Neuronal stem cell (in vitro differentiated cells): ENCODE measurements at regions not wholly inside any gene's neighbourhood (a gene's known extent, or its start where the extent isn't known, plus 50 kb on each side); places are given as distances from the start of the nearest gene placed in this dataset.

Source experiments
- DNase-seq: peaks from one replicate; pipeline ENCODE4 v3.0.0-alpha.2; 2013; ENCODE audit warnings: low spot score
- H2AFZ ChIP-seq: one replicate; pipeline ENCODE4 v1.6.1; 2013; ENCODE audit warnings: mild to moderate bottlenecking, low read length, inconsistent platforms
- H2AK5ac ChIP-seq: 2 replicates; pipeline ENCODE4 v1.6.1; 2013; ENCODE audit warnings: low read depth, mild to moderate bottlenecking, inconsistent platforms, low read length, moderate library complexity, mixed read lengths
- H2BK120ac ChIP-seq: 2 replicates; pipeline ENCODE4 v1.6.1; 2013; ENCODE audit warnings: low read depth, mild to moderate bottlenecking, inconsistent platforms, low read length, moderate library complexity, mixed read lengths
- H2BK12ac ChIP-seq: one replicate; pipeline ENCODE4 v1.6.1; 2013; ENCODE audit warnings: low read length, inconsistent platforms
- H2BK15ac ChIP-seq: 2 replicates; pipeline ENCODE4 v1.6.1; 2013; ENCODE audit warnings: mild to moderate bottlenecking, low read length, inconsistent platforms, mixed read lengths
- H2BK5ac ChIP-seq: one replicate; pipeline ENCODE4 v1.6.1; 2013; ENCODE audit warnings: inconsistent platforms, mild to moderate bottlenecking, low read length, moderate library complexity
- H3K14ac ChIP-seq: one replicate; pipeline ENCODE4 v1.6.1; 2013; ENCODE audit warnings: low read length, inconsistent platforms
- H3K18ac ChIP-seq: 2 replicates; pipeline ENCODE4 v1.6.1; 2013; ENCODE audit warnings: low read length, inconsistent platforms
- H3K23ac ChIP-seq: 2 replicates; pipeline ENCODE4 v1.6.1; 2013; ENCODE audit warnings: low read depth, mild to moderate bottlenecking, mixed read lengths, low read length, inconsistent platforms; ENCODE audit not compliant: poor library complexity
- H3K27ac ChIP-seq: replicated peaks from 3 replicates; pipeline ENCODE4 v1.5.1; 2013; ENCODE audit warnings: low read length, inconsistent platforms
- H3K27me3 ChIP-seq, 3 experiments: 2 replicates each; pipeline ENCODE4 v1.6.1; 2013; ENCODE audit warnings: low read length in 3 of 3, mild to moderate bottlenecking in 2 of 3, inconsistent platforms in 1 of 3, low read depth in 1 of 3, mixed read lengths in 1 of 3, moderate library complexity in 1 of 3; ENCODE audit not compliant: control insufficient read depth in 3 of 3, insufficient read depth in 3 of 3
- H3K36me3 ChIP-seq, 2 donors: replicated peaks in 1 of 2; 2 replicates each; pipeline ENCODE4 v1.6.1; 2013; ENCODE audit warnings: low read length in 2 of 2; ENCODE audit not compliant: control insufficient read depth in 2 of 2, insufficient read depth in 2 of 2
- H3K4ac ChIP-seq: 2 replicates; pipeline ENCODE4 v1.6.1; 2013; ENCODE audit warnings: inconsistent platforms, mild to moderate bottlenecking, low read length, moderate library complexity
- H3K4me1 ChIP-seq, 2 donors: 1 replicate in 1 of 2; 2 replicates in 1 of 2; pipeline ENCODE4 v1.6.1; 2013; ENCODE audit warnings: low read length in 2 of 2, low read depth in 1 of 2; ENCODE audit not compliant: control insufficient read depth in 2 of 2, insufficient read depth in 1 of 2
- H3K4me2 ChIP-seq: one replicate; pipeline ENCODE4 v1.6.1; 2013; ENCODE audit warnings: mild to moderate bottlenecking, low read length, inconsistent platforms; ENCODE audit not compliant: insufficient read depth, poor library complexity, severe bottlenecking
- H3K4me3 ChIP-seq, 2 donors: 2 replicates each; pipeline ENCODE4 v1.5.1; 2013; ENCODE audit warnings: low read length in 2 of 2, mild to moderate bottlenecking in 2 of 2, inconsistent platforms in 1 of 2, moderate library complexity in 1 of 2
- H3K79me1 ChIP-seq: one replicate; pipeline ENCODE4 v1.6.1; 2013; ENCODE audit warnings: low read depth, mild to moderate bottlenecking, inconsistent platforms, low read length, moderate library complexity
- H3K9ac ChIP-seq: one replicate; pipeline ENCODE4 v1.6.1; 2013; ENCODE audit warnings: mild to moderate bottlenecking, low read depth, low read length, inconsistent platforms; ENCODE audit not compliant: poor library complexity
- H3K9me3 ChIP-seq, 2 donors: replicated peaks in 1 of 2; 2 replicates each; pipeline versions ENCODE3 to v1.6.1; 2013; ENCODE audit warnings: low read length in 2 of 2, mild to moderate bottlenecking in 2 of 2, inconsistent platforms in 1 of 2, low read depth in 1 of 2, mixed read lengths in 1 of 2, moderate library complexity in 1 of 2; ENCODE audit not compliant: control insufficient read depth in 2 of 2, insufficient read depth in 1 of 2
- H4K8ac ChIP-seq: one replicate; pipeline ENCODE4 v1.6.1; 2013; ENCODE audit warnings: low read depth, mild to moderate bottlenecking, inconsistent platforms, low read length, moderate library complexity
- H4K91ac ChIP-seq: one replicate; pipeline ENCODE4 v1.6.1; 2013; ENCODE audit warnings: low read length, low read depth, mild to moderate bottlenecking, inconsistent platforms; ENCODE audit not compliant: poor library complexity
- WGBS, 2 donors: extraction: QIAGEN DNeasy Blood & Tissue Kit; methylation state at CpG; one replicate each; pipeline ENCODE4 v1.1.7; 2013; ENCODE audit warnings: missing lambda C conversion rate in 2 of 2, mixed read lengths in 1 of 2; ENCODE audit not compliant: insufficient read length in 2 of 2, insufficient replicate concordance in 1 of 2; ENCODE audit errors: extremely low coverage in 2 of 2; 5-methylcytosine and 5-hydroxymethylcytosine counted together

GRCh38 chr7:124457841-124458240 lies 307.8 kb downstream of the GPR37 start:
- no peak overlapping the region for H3K14ac ChIP-seq
- H4K8ac ChIP-seq, result no peak overlapping the region
- no peak overlapping the region for H3K18ac ChIP-seq
- no peak for DNase-seq
- H4K91ac ChIP-seq, result no peak overlapping the region
- H3K4me2 ChIP-seq, result no peak overlapping the region
- H3K36me3 ChIP-seq, result no peaks in the 10 kb centered on the region
- H3K9me3 ChIP-seq, result no peaks in the 10 kb centered on the region
- no peak overlapping the region for H2BK5ac ChIP-seq
- H3K79me1 ChIP-seq, result no peaks in the 10 kb centered on the region
- no peak overlapping the region for H2BK12ac ChIP-seq
- no peak overlapping the region for H3K4ac ChIP-seq
- H3K4me3 ChIP-seq, result no peak overlapping the region
- no peak overlapping the region for H3K23ac ChIP-seq
- no peak overlapping the region for H2AK5ac ChIP-seq
- H3K4me1 ChIP-seq, result no peaks in the 10 kb centered on the region
- H3K27me3 ChIP-seq, result no peaks in the 10 kb centered on the region
- H3K9ac ChIP-seq, result no peak overlapping the region
- no peak overlapping the region for H2BK120ac ChIP-seq
- no peak overlapping the region for H3K27ac ChIP-seq
- no CpG with 5 or more reads among the region's 3 CpGs for WGBS, 2 donors
- H2BK15ac ChIP-seq, result no peak overlapping the region
- H2AFZ ChIP-seq, result no peak overlapping the region

GRCh38 chr7:124456286-124456685 lies 309.3 kb downstream of the GPR37 start:
- H4K91ac ChIP-seq, result no peak overlapping the region
- H2BK12ac ChIP-seq, result no peak overlapping the region
- no peak overlapping the region for H3K27ac ChIP-seq
- WGBS, 2 donors, result no CpG with 5 or more reads among the region's 3 CpGs
- no peak overlapping the region for H2AK5ac ChIP-seq
- no peaks in the 10 kb centered on the region for H3K27me3 ChIP-seq
- no peak overlapping the region for H3K4ac ChIP-seq
- H3K4me2 ChIP-seq, result no peak overlapping the region
- DNase-seq, result no peak
- H2BK15ac ChIP-seq, result no peak overlapping the region
- no peak overlapping the region for H2BK120ac ChIP-seq
- no peak overlapping the region for H4K8ac ChIP-seq
- no peaks in the 10 kb centered on the region for H3K4me1 ChIP-seq
- no peak overlapping the region for H3K14ac ChIP-seq
- no peak overlapping the region for H3K4me3 ChIP-seq
- H3K18ac ChIP-seq, result no peak overlapping the region
- no peaks in the 10 kb centered on the region for H3K9me3 ChIP-seq
- H3K36me3 ChIP-seq, result no peaks in the 10 kb centered on the region
- H2AFZ ChIP-seq, result no peak overlapping the region
- no peak overlapping the region for H2BK5ac ChIP-seq
- H3K79me1 ChIP-seq, result no peaks in the 10 kb centered on the region
- no peak overlapping the region for H3K9ac ChIP-seq
- no peak overlapping the region for H3K23ac ChIP-seq

- H3K4ac ChIP-seq, result no peak overlapping the region
- H2BK5ac ChIP-seq, result no peak overlapping the region
- WGBS, 2 donors, result no CpG with 5 or more reads among the region's 4 CpGs
- no peak overlapping the region for H2AK5ac ChIP-seq
- no peak for DNase-seq
- no peak overlapping the region for H2BK15ac ChIP-seq
- no peaks in the 10 kb centered on the region for H3K9me3 ChIP-seq
- no peak overlapping the region for H2BK120ac ChIP-seq
- no peak overlapping the region for H4K8ac ChIP-seq
- H3K18ac ChIP-seq, result no peak overlapping the region
- H3K4me1 ChIP-seq, result no peaks in the 10 kb centered on the region
- H3K27ac ChIP-seq, result no peak overlapping the region
- H2BK12ac ChIP-seq, result no peak overlapping the region
- H3K36me3 ChIP-seq, result no peaks in the 10 kb centered on the region
- H3K4me3 ChIP-seq, result no peak overlapping the region
- H3K79me1 ChIP-seq, result no peaks in the 10 kb centered on the region
- no peak overlapping the region for H4K91ac ChIP-seq
- H3K14ac ChIP-seq, result no peak overlapping the region
- no peaks in the 10 kb centered on the region for H3K27me3 ChIP-seq
- no peak overlapping the region for H3K4me2 ChIP-seq
- H3K23ac ChIP-seq, result no peak overlapping the region
- no peak overlapping the region for H2AFZ ChIP-seq
- no peak overlapping the region for H3K9ac ChIP-seq
Measured at GRCh38 chr7:124452186-124452585, 313.4 kb downstream of the GPR37 start.

- Histone ChIP-seq H3K18ac (no peak overlapping the region), H2BK120ac (no peak overlapping the region), H3K9ac (no peak overlapping the region), H3K23ac (no peak overlapping the region), H2BK12ac (no peak overlapping the region), H3K4me1 (no peaks in the 10 kb centered on the region), H3K27me3 (no peaks in the 10 kb centered on the region), H4K8ac (no peak overlapping the region), H2AFZ (no peak overlapping the region), H4K91ac (no peak overlapping the region), H3K36me3 (no peaks in the 10 kb centered on the region), H3K14ac (no peak overlapping the region), H3K4ac (no peak overlapping the region), H3K9me3 (no peaks in the 10 kb centered on the region), H3K79me1 (no peaks in the 10 kb centered on the region), H3K27ac (no peak overlapping the region), H3K4me3 (no peak overlapping the region), H3K4me2 (no peak overlapping the region), H2AK5ac (no peak overlapping the region), H2BK5ac (no peak overlapping the region), H2BK15ac (no peak overlapping the region)
- DNase-seq, result no peak
- no CpG with 5 or more reads among the region's 1 CpG for whole genome bisulfite sequencing, 2 donors
Measured at GRCh38 chr7:124449896-124450295, 315.7 kb downstream of the GPR37 start.
